IMR-90 (cell line): ENCODE measurements at regions not wholly inside any gene's neighbourhood (a gene's known extent, or its start where the extent isn't known, plus 50 kb on each side); places are given as distances from the start of the nearest gene placed in this dataset.

Experiments
- ATAC-seq: fragments of 200-7000 bp; cut with Tn5 transposase; 2 replicates; pipeline ENCODE4 v1.9.1; 2020; ENCODE audit warnings: low read depth, mild to moderate bottlenecking, moderate library complexity
- BruUV-seq: library from RNA; stranded (reverse); fragments of 400-500 nt; replicated peaks from 2 replicates; lab custom pipeline; 2021; lab: Mats Ljungman, UMichigan
- CTCF ChIA-PET: fragments of 300-600 bp; formaldehyde crosslinking; extraction: SDS; loops from one replicate; lab custom pipeline; 2021; ENCODE audit warnings: antibody characterized with exemption; lab: Yijun Ruan, JAX
- POLR2A ChIA-PET: fragments of 300-600 bp; sonication (Branson Sonifier 250); formaldehyde crosslinking; loops from one replicate; lab custom pipeline; 2022; ENCODE audit warnings: antibody characterized with exemption; ENCODE audit not compliant: unreplicated experiment; lab: Charles Lee
- DNase-seq: peaks from one replicate; pipeline ENCODE4 v3.0.0; 2013
- H2AFZ ChIP-seq: replicated peaks from 2 replicates; pipeline ENCODE3; 2013; ENCODE audit warnings: low read length, mild to moderate bottlenecking; ENCODE audit not compliant: poor library complexity
- H2AK5ac ChIP-seq: 2 replicates; pipeline ENCODE4 v1.6.1; 2013; ENCODE audit warnings: low read depth, low read length, inconsistent platforms
- H2AK9ac ChIP-seq: replicated peaks from 2 replicates; pipeline ENCODE3; 2013; ENCODE audit warnings: mild to moderate bottlenecking, low read depth, low read length, moderate library complexity; ENCODE audit not compliant: poor library complexity
- H2BK120ac ChIP-seq: 2 replicates; pipeline ENCODE4 v1.6.1; 2013; ENCODE audit warnings: low read depth, low read length, inconsistent platforms
- H2BK15ac ChIP-seq: 3 replicates; pipeline ENCODE4 v1.6.1; 2013; ENCODE audit warnings: low read depth, low read length, inconsistent platforms
- H2BK20ac ChIP-seq: 2 replicates; pipeline ENCODE4 v1.6.1; 2013; ENCODE audit warnings: low read depth, mild to moderate bottlenecking, inconsistent platforms, low read length, moderate library complexity
- H2BK5ac ChIP-seq: 2 replicates; pipeline ENCODE4 v1.6.1; 2013; ENCODE audit warnings: mild to moderate bottlenecking, low read depth, low read length, inconsistent platforms; ENCODE audit not compliant: poor library complexity, severe bottlenecking
- H3K14ac ChIP-seq: replicated peaks from 2 replicates; pipeline ENCODE4 v1.6.1; 2013; ENCODE audit warnings: low read depth, low read length, inconsistent platforms
- H3K18ac ChIP-seq: 2 replicates; pipeline ENCODE4 v1.6.1; 2013; ENCODE audit warnings: low read depth, low read length, control low read depth
- H3K23ac ChIP-seq: 2 replicates; pipeline ENCODE4 v1.6.1; 2013; ENCODE audit warnings: low read depth, low read length, inconsistent platforms
- H3K27ac ChIP-seq: 2 replicates; pipeline ENCODE4 v1.5.1; 2013; ENCODE audit warnings: mild to moderate bottlenecking, control low read depth, low read length; ENCODE audit not compliant: insufficient read depth
- H3K27me3 ChIP-seq: 2 replicates; pipeline ENCODE4 v1.6.1; 2013; ENCODE audit warnings: low read length; ENCODE audit not compliant: control insufficient read depth, insufficient read depth
- H3K36me3 ChIP-seq: 2 replicates; pipeline ENCODE4 v1.6.1; 2013; ENCODE audit warnings: low read length, mixed read lengths; ENCODE audit not compliant: control insufficient read depth, insufficient read depth
- H3K4ac ChIP-seq: 2 replicates; pipeline ENCODE4 v1.6.1; 2013; ENCODE audit warnings: low read depth, low read length, inconsistent platforms
- H3K4me1 ChIP-seq: 2 replicates; pipeline ENCODE4 v1.6.1; 2013; ENCODE audit warnings: low read length, mixed read lengths; ENCODE audit not compliant: control insufficient read depth, insufficient read depth
- H3K4me2 ChIP-seq: 2 replicates; pipeline ENCODE4 v1.6.1; 2013; ENCODE audit warnings: low read depth, mild to moderate bottlenecking, control low read depth, low read length, moderate library complexity
- H3K4me3 ChIP-seq: 2 replicates; pipeline ENCODE4 v1.5.1; 2013; ENCODE audit warnings: low read depth, mild to moderate bottlenecking, control low read depth, low read length, moderate library complexity; ENCODE audit not compliant: insufficient read depth
- H3K56ac ChIP-seq: 2 replicates; pipeline ENCODE4 v1.6.1; 2013; ENCODE audit warnings: low read length, inconsistent platforms; ENCODE audit not compliant: insufficient read depth; ENCODE audit errors: extremely low read depth
- H3K79me1 ChIP-seq, 2 experiments: 2 replicates each; pipeline ENCODE4 v1.6.1; 2013; ENCODE audit warnings: low read length in 2 of 2, inconsistent platforms in 1 of 2, low read depth in 1 of 2
- H3K9ac ChIP-seq: 2 replicates; pipeline ENCODE4 v1.6.1; 2013; ENCODE audit warnings: low read depth, low read length, control low read depth
- H3K9me1 ChIP-seq: 2 replicates; pipeline ENCODE4 v1.6.1; 2013; ENCODE audit warnings: low read length, inconsistent platforms; ENCODE audit not compliant: insufficient read depth
- H3K9me3 ChIP-seq: 2 replicates; pipeline ENCODE4 v1.6.1; 2013; ENCODE audit warnings: low read length; ENCODE audit not compliant: control insufficient read depth, insufficient read depth
- H4K20me1 ChIP-seq: 2 replicates; pipeline ENCODE4 v1.6.1; 2013; ENCODE audit warnings: low read length, inconsistent platforms; ENCODE audit not compliant: insufficient read depth
- H4K5ac ChIP-seq: 2 replicates; pipeline ENCODE4 v1.6.1; 2013; ENCODE audit warnings: mild to moderate bottlenecking, low read depth, low read length, control low read depth
- H4K8ac ChIP-seq, 2 experiments: 2 replicates each; pipeline ENCODE4 v1.6.1; 2013; ENCODE audit warnings: low read depth in 2 of 2, low read length in 2 of 2, control low read depth in 1 of 2, inconsistent platforms in 1 of 2
- H4K91ac ChIP-seq: 2 replicates; pipeline ENCODE4 v1.6.1; 2013; ENCODE audit warnings: low read depth, low read length, inconsistent platforms; ENCODE audit not compliant: insufficient read depth
- BHLHE40 ChIP-seq: fragments of 150-350 bp; IDR thresholded peaks from 2 replicates; pipeline ENCODE4 v1.6.1; 2016; ENCODE audit warnings: mild to moderate bottlenecking, low read depth, low read length
- CEBPB ChIP-seq: IDR thresholded peaks from 2 replicates; pipeline ENCODE4 v1.6.1; 2012; ENCODE audit warnings: low read depth, low read length, improper control_type of control experiment
- CHD1 ChIP-seq: IDR thresholded peaks from 2 replicates; pipeline ENCODE4 v1.6.1; 2012; ENCODE audit warnings: low read depth, low read length, improper control_type of control experiment
- CTCF ChIP-seq: conservative IDR thresholded peaks from 2 replicates; pipeline ENCODE4 v1.5.1; 2012; ENCODE audit warnings: mild to moderate bottlenecking, low read depth, low read length, improper control_type of control experiment
- ELK1 ChIP-seq: fragments of 150-350 bp; IDR thresholded peaks from 2 replicates; pipeline ENCODE4 v1.6.1; 2016; ENCODE audit warnings: low read depth, mild to moderate bottlenecking, low read length, moderate library complexity, borderline replicate concordance
- FOS ChIP-seq: fragments of 150-350 bp; IDR thresholded peaks from 2 replicates; pipeline ENCODE4 v1.6.1; 2016; ENCODE audit warnings: low read depth, low read length
- MAFK ChIP-seq: IDR thresholded peaks from 2 replicates; pipeline ENCODE4 v1.6.1; 2012; ENCODE audit warnings: low read depth, low read length, improper control_type of control experiment
- MAZ ChIP-seq: IDR thresholded peaks from 2 replicates; pipeline ENCODE4 v1.6.1; 2012; ENCODE audit warnings: low read depth, mild to moderate bottlenecking, low read length, improper control_type of control experiment, moderate library complexity, borderline replicate concordance
- MXI1 ChIP-seq: IDR thresholded peaks from 2 replicates; pipeline ENCODE4 v1.6.1; 2012; ENCODE audit warnings: low read depth, mild to moderate bottlenecking, low read length, moderate library complexity, borderline replicate concordance
- NFE2L2 ChIP-seq: fragments of 150-350 bp; IDR thresholded peaks from 2 replicates; pipeline ENCODE4 v1.6.1; 2016; ENCODE audit warnings: low read depth, mild to moderate bottlenecking, low read length
- POLR2A ChIP-seq: IDR thresholded peaks from 2 replicates; pipeline ENCODE4 v1.6.1; 2012; ENCODE audit warnings: mild to moderate bottlenecking, low read depth, low read length
- RAD21 ChIP-seq: IDR thresholded peaks from 2 replicates; pipeline ENCODE4 v1.6.1; 2012; ENCODE audit warnings: low read length, improper control_type of control experiment
- RCOR1 ChIP-seq: IDR thresholded peaks from 2 replicates; pipeline ENCODE4 v1.6.1; 2012; ENCODE audit warnings: mild to moderate bottlenecking, low read length, improper control_type of control experiment; ENCODE audit not compliant: insufficient replicate concordance
- RFX5 ChIP-seq: IDR thresholded peaks from 2 replicates; pipeline ENCODE4 v1.8.0; 2012; ENCODE audit warnings: low read depth, mild to moderate bottlenecking, low read length, moderate library complexity
- SMC3 ChIP-seq: fragments of 150-350 bp; IDR thresholded peaks from 2 replicates; pipeline ENCODE4 v1.6.1; 2016; ENCODE audit warnings: low read depth, mild to moderate bottlenecking, antibody characterized with exemption, low read length, moderate library complexity
- USF2 ChIP-seq: fragments of 150-350 bp; IDR thresholded peaks from 2 replicates; pipeline ENCODE4 v1.6.1; 2017; ENCODE audit warnings: mild to moderate bottlenecking, antibody characterized with exemption, low read length, low read depth
- WGBS, 2 experiments: methylation state at CpG; one replicate each; pipeline versions ENCODE4 v1.1.5 to v1.1.7; 2013; ENCODE audit warnings: missing lambda C conversion rate in 2 of 2; ENCODE audit not compliant: insufficient read length in 1 of 2; ENCODE audit errors: extremely low coverage in 2 of 2; 5-methylcytosine and 5-hydroxymethylcytosine counted together
- dilution Hi-C: fragments of 300-500 bp; cut with HindIII; formaldehyde crosslinking; loops from one replicate; pipeline ENCODE4 v1.14.3; 2018; ENCODE audit warnings: low sequenced_read_pairs; ENCODE audit not compliant: unreplicated experiment
- in situ Hi-C: fragments of 300-500 bp; cut with MboI; formaldehyde crosslinking; loops from 3 replicates; pipeline ENCODE4 v1.14.3; 2019; ENCODE audit warnings: low sequenced_read_pairs, inconsistent platforms, mixed read lengths
- intact Hi-C: fragments of 100-400 bp; cut with micrococcal nuclease; formaldehyde crosslinking; loops from 2 replicates; pipeline ENCODE4 v1.10.0; 2022

GRCh38 chr9:82275258-82275927 is 286.8 kb downstream of the SPATA31D1 start:
- DNase-seq (peak; percentile 31), ATAC-seq (no peak)
- no peaks in the 10 kb centered on the region for H3K79me1 ChIP-seq
- H3K4ac ChIP-seq, result no peak overlapping the region
- H3K14ac ChIP-seq, result no peak overlapping the region
- dilution Hi-C loops (no loop called here), intact Hi-C loops (loop anchor here (10.0 kb wide), 1 partner anchor 581 kb away; no protein-coding TSS in a partner anchor), in situ Hi-C loops (no loop called here)
- H2BK15ac ChIP-seq, result no peak overlapping the region
- no peak overlapping the region for H3K23ac ChIP-seq
- H2AK5ac ChIP-seq, result no peak overlapping the region; the same call in 1 of the 2 replicates
- no CpG with 5 or more reads among the region's 6 CpGs for WGBS, 2 experiments
- peaks cover 8% of the 10 kb centered on the region for H3K9me1 ChIP-seq
- no peak overlapping the region for H2AFZ ChIP-seq
- H3K4me1 ChIP-seq, result peaks cover 8% of the 10 kb centered on the region
- H2BK5ac ChIP-seq, result no peak overlapping the region
- H2BK120ac ChIP-seq, result no peak overlapping the region
- H3K4me3 ChIP-seq, result no peak overlapping the region
- H3K9ac ChIP-seq, result no peak overlapping the region
- no peak overlapping the region for H4K91ac ChIP-seq
- ChIA-PET POLR2A (no interaction called here), CTCF (interaction anchor here (0.6 kb wide), 1 partner anchor 87 kb away, joined by 3 read pairs; no protein-coding TSS in a partner anchor)
- no peaks in the 10 kb centered on the region for H4K20me1 ChIP-seq
- no peak overlapping the region for H4K8ac ChIP-seq
- no peaks in the 10 kb centered on the region for H3K9me3 ChIP-seq
- no peaks in the 10 kb centered on the region for H3K36me3 ChIP-seq
- no peak overlapping the region for H2AK9ac ChIP-seq
- no peaks in the 10 kb centered on the region for H3K27me3 ChIP-seq
- H2BK20ac ChIP-seq, result no peak overlapping the region
- H4K5ac ChIP-seq, result no peak overlapping the region
- TF ChIP-seq MAFK (no peak), MXI1 (no peak), CTCF (no peak), USF2 (no peak), MAZ (no peak), CEBPB (no peak), RAD21 (no peak), RFX5 (no peak), SMC3 (no peak), FOS (no peak), RCOR1 (no peak), BHLHE40 (no peak), POLR2A (no peak), CHD1 (no peak), ELK1 (no peak), NFE2L2 (no peak)
- no peak overlapping the region for H3K4me2 ChIP-seq
- no peak overlapping the region for H3K56ac ChIP-seq
- no peak overlapping the region for H3K18ac ChIP-seq
- no TSS peak for BruUV-seq
- H3K27ac ChIP-seq, result no peak overlapping the region
